ENCODE measurements at regions not wholly inside any gene's neighbourhood (a gene's known extent, or its start where the extent isn't known, plus 50 kb on each side); places are given as distances from the start of the nearest gene placed in this dataset.

GRCh38 chr10:28457110-28457509 lies 75.8 kb upstream of the WAC start:
- TF ChIP-seq GATA2 (IDR thresholded peaks at IDR 0.05; ENCODE audit: low read depth, low read length) (no peak), GATA3 (IDR thresholded peaks at IDR 0.05; ENCODE audit: low read depth, low read length) (no peak)

All from SH-SY5Y (cell line).